Stomach (tissue), 8 donors: ENCODE measurements at regions not wholly inside any gene's neighbourhood (a gene's known extent, or its start where the extent isn't known, plus 50 kb on each side); places are given as distances from the start of the nearest gene placed in this dataset.

ENCODE experiments used
- DNase-seq, 2 donors: peaks; one replicate each; pipeline versions ENCODE4 v3.0.0 to v3.0.0-alpha.2; 2013 to 2019
- H3K27ac ChIP-seq, 5 donors: fragments of 200-600 bp in 4 of 5; sonication (generic) in 4 of 5; one replicate each; pipeline ENCODE4 v1.5.1; 2013 to 2019; ENCODE audit warnings: mild to moderate bottlenecking in 1 of 5, moderate library complexity in 1 of 5
- H3K27me3 ChIP-seq, 3 donors: fragments of 200-600 bp; sonication (generic); one replicate each; pipeline ENCODE4 v1.5.1; 2017 to 2019; ENCODE audit warnings: mixed run types in 1 of 3
- H3K36me3 ChIP-seq, 4 donors: fragments of 200-600 bp; sonication (generic); 1 replicate in 3 of 4; 2 replicates in 1 of 4; pipeline ENCODE4 v1.5.1; 2016 to 2019
- H3K4me1 ChIP-seq, 4 donors: fragments of 200-600 bp; sonication (generic); one replicate each; pipeline ENCODE4 v1.5.1; 2016 to 2019
- H3K4me3 ChIP-seq, 4 donors: fragments of 200-600 bp; sonication (generic) in 3 of 4; one replicate each; pipeline ENCODE4 v1.5.1; 2016 to 2019; ENCODE audit warnings: mild to moderate bottlenecking in 1 of 4
- H3K9me3 ChIP-seq, 4 donors: fragments of 200-600 bp; sonication (generic); one replicate each; pipeline ENCODE4 v1.5.1; 2016 to 2019
- CTCF ChIP-seq, 7 experiments: fragments of 450-650 bp in 4 of 7; fragments of 200-600 bp in 3 of 7; sonication (generic) in 3 of 7; IDR thresholded peaks; one replicate each; pipeline ENCODE4 v1.5.1; 2016 to 2019; ENCODE audit warnings: antibody characterized with exemption in 7 of 7, control low read depth in 2 of 7, mild to moderate bottlenecking in 1 of 7
- EP300 ChIP-seq: sonication (generic); formaldehyde crosslinking; IDR thresholded peaks from one replicate; pipeline ENCODE4 v1.6.1; 2017; ENCODE audit warnings: antibody characterized with exemption
- POLR2A ChIP-seq, 4 donors: fragments of 450-650 bp; IDR thresholded peaks; one replicate each; pipeline ENCODE4 v1.6.1; 2016; ENCODE audit warnings: antibody characterized with exemption in 4 of 4, control low read depth in 2 of 4, mild to moderate bottlenecking in 1 of 4, moderate library complexity in 1 of 4
- POLR2AphosphoS5 ChIP-seq, 3 donors: sonication (generic); formaldehyde crosslinking; IDR thresholded peaks; one replicate each; pipeline ENCODE4 v1.6.1; 2016; ENCODE audit warnings: antibody characterized with exemption in 3 of 3
- WGBS, 5 donors: extraction: QIAGEN DNeasy Blood & Tissue Kit in 3 of 5; methylation state at CpG; one replicate each; pipeline versions ENCODE4 v1.1.5 to v1.1.7; 2013 to 2018; 5-methylcytosine and 5-hydroxymethylcytosine counted together
- intact Hi-C: fragments of 100-400 bp; cut with DNase I; formaldehyde crosslinking; loops from one replicate; pipeline ENCODE4 v1.15.1; 2023; ENCODE audit warnings: low total_unique reads
- donor health status: healthy with polysubstance abuse.
- donor health status: Bipolar disorder and iron deficiency.
- donor health status: healthy.

- WGBS, 5 donors = 28 to 51% (median 44%) methylated on average over 4 of the region's 4 CpGs
Measured at GRCh38 chr4:13881892-13882291, 254.4 kb upstream of the BOD1L1 start.

GRCh38 chr4:13887010-13887409 lies 259.5 kb upstream of the BOD1L1 start:
- no peaks in the 10 kb centered on the region for H3K4me1 ChIP-seq
- H3K27me3 ChIP-seq = no peaks in the 10 kb centered on the region
- intact Hi-C loops = no loop called here
- no peak overlapping the region for H3K4me3 ChIP-seq
- TF ChIP-seq POLR2A (IDR thresholded peaks at IDR 0.05) (no peak), CTCF (IDR thresholded peaks at IDR 0.05) (no peak), POLR2AphosphoS5 (IDR thresholded peaks at IDR 0.05) (no peak), EP300 (no peak)
- H3K9me3 ChIP-seq = no peaks in the 10 kb centered on the region
- no peaks in the 10 kb centered on the region for H3K36me3 ChIP-seq
- 29 to 68% (median 65%) methylated on average over 2 of the region's 2 CpGs for WGBS, 5 donors
- DNase-seq = no peak
- no peak overlapping the region for H3K27ac ChIP-seq

More at GRCh38 chr4:13881892-13882291, 254.4 kb upstream of the BOD1L1 start:
- intact Hi-C loops = no loop called here
- no peak for TF ChIP-seq CTCF (IDR thresholded peaks at IDR 0.05)
- no peak for TF ChIP-seq POLR2AphosphoS5 (IDR thresholded peaks at IDR 0.05)
- TF ChIP-seq EP300 = no peak
- TF ChIP-seq POLR2A (IDR thresholded peaks at IDR 0.05) = no peak
- no peaks in the 10 kb centered on the region for H3K4me1 ChIP-seq
- no peaks in the 10 kb centered on the region for H3K9me3 ChIP-seq
- DNase-seq = no peak
- no peaks in the 10 kb centered on the region for H3K36me3 ChIP-seq
- no peak overlapping the region for H3K4me3 ChIP-seq
- no peak overlapping the region for H3K27ac ChIP-seq
- no peaks in the 10 kb centered on the region for H3K27me3 ChIP-seq

- Histone ChIP-seq H3K4me3 (no peak overlapping the region), H3K27me3 (no peaks in the 10 kb centered on the region), H3K27ac (no peak overlapping the region), H3K36me3 (no peaks in the 10 kb centered on the region), H3K9me3 (no peaks in the 10 kb centered on the region), H3K4me1 (no peaks in the 10 kb centered on the region)
- TF ChIP-seq CTCF (IDR thresholded peaks at IDR 0.05) (no peak), EP300 (no peak), POLR2A (IDR thresholded peaks at IDR 0.05) (no peak), POLR2AphosphoS5 (IDR thresholded peaks at IDR 0.05) (no peak)
- 24 to 75% (median 58%) methylated on average over 1 of the region's 1 CpG for WGBS, 5 donors
- DNase-seq = no peak
- intact Hi-C loops = no loop called here
Measured at GRCh38 chr4:13888112-13888511, 260.6 kb upstream of the BOD1L1 start.

- Histone ChIP-seq H3K27me3 (no peaks in the 10 kb centered on the region), H3K27ac (no peak overlapping the region), H3K4me1 (no peaks in the 10 kb centered on the region), H3K4me3 (no peak overlapping the region), H3K36me3 (no peaks in the 10 kb centered on the region), H3K9me3 (no peaks in the 10 kb centered on the region)
- WGBS, 5 donors = 74 to 96% (median 88%) methylated on average over 6 of the region's 6 CpGs
- intact Hi-C loops = no loop called here
- no peak for DNase-seq
- TF ChIP-seq POLR2AphosphoS5 (IDR thresholded peaks at IDR 0.05) = no peak
- no peak for TF ChIP-seq EP300
- no peak for TF ChIP-seq POLR2A (IDR thresholded peaks at IDR 0.05)
- no peak for TF ChIP-seq CTCF (IDR thresholded peaks at IDR 0.05)
Measured at GRCh38 chr4:13891544-13891939, 264.0 kb upstream of the BOD1L1 start.
